SK-MEL-5 (cell line): ENCODE measurements at regions not wholly inside any gene's neighbourhood (a gene's known extent, or its start where the extent isn't known, plus 50 kb on each side); places are given as distances from the start of the nearest gene placed in this dataset.

ENCODE experiments used
- DNase-seq: peaks from one replicate; pipeline ENCODE4 v3.0.0-alpha.2; 2016; ENCODE audit warnings: low read depth, low spot score
- in situ Hi-C: cut with HindIII; loops from 2 replicates; pipeline ENCODE4 v1.10.0; 2016; ENCODE audit warnings: low sequenced_read_pairs, high pct_unique_total_duplicates, low pct_unique_long_range_greater_than_20kb

DNA sequence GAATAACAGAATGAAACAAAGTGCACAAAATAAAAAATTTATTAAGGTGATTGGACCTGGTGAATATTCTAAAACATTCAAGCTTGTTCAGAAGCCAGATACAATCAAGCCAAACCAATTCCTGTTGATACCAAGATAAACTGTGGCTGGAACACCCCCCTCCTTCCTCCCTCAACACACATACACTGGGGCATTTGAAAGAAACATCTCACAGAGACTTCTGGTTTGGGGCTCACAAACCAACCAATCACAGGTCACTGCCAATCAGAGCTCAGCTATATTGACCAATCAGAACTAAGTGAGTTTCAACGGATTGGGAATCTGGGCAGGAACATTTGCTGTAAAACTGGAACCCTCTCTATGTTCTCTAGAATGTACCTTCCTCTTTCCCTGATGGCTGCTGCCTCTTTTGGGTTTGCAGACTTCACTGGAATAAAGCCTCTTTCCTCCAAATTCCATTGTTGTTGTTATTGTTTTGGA lies 340.6 kb upstream of the GOLIM4 start:
- in situ Hi-C loops, result no loop called here
- no peak for DNase-seq

DNA sequence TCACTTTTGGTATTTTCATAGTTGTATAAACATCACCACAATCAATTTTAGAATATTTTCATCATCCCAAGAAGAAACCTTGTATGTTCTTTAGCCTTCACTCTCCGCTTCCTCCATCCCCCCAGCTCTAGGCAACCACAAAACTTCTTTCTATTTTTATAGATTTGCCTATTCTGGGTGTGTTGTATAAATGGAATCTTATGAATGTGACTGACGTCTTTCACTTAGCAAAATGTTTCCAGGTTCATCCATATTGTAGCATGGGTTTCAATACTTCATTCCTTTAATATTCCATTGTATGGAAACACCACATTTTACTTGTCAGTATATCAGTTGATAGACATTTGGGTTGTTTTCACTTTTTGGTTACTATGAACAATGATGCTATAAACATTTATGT lies 335.8 kb upstream of the GOLIM4 start:
- in situ Hi-C loops, result no loop called here
- no peak for DNase-seq

- DNase-seq, result no peak
- in situ Hi-C loops, result no loop called here
Observed at GRCh38 chr3:168427835-168428475, 332.2 kb upstream of the GOLIM4 start.

- in situ Hi-C loops, result no loop called here
- no peak for DNase-seq
Observed at GRCh38 chr3:168427156-168427555, 331.4 kb upstream of the GOLIM4 start.

- in situ Hi-C loops, result no loop called here
- no peak for DNase-seq
Observed at GRCh38 chr3:168425936-168426595, 330.3 kb upstream of the GOLIM4 start.

GRCh38 chr3:168424059-168424734 lies 328.5 kb upstream of the GOLIM4 start:
- in situ Hi-C loops, result no loop called here
- DNase-seq, result no peak

DNA sequence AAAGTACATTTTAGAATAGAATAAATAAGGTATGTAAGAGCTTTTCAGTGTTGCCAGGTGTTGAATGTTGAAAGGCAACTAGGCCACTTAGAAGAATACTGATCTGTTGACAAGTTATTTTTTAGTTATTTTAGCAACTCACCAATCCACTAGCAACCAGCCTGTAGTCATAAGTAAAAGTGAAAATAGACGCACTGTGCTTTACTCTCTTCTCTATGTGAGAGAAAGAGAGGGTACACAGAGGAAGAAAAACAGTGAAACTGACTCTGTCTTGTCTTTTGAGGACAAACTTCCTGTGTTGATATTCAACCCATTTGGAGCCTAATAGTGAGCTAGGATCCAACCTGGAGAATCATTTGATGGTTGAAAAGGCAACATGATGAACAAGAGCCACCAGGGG lies 327.1 kb upstream of the GOLIM4 start:
- DNase-seq, result no peak
- in situ Hi-C loops, result no loop called here

DNA sequence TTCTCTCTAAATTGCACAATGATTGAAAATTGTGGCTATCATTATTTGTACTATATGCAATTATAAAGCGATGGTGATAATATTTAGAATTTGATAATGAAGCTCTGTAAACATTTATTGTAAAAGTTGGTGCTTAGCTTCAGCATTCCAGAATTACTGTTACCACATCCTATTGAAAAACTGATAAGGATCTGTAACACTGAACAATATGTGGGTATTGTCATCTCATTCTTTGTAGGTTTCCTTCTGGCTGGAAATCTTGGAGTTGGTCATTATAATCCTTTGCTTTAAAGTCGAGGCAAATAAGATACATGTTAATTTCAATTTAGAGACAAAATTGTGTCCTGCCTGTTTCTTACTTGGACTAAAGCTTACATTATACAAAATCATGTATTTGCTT lies 323.4 kb upstream of the GOLIM4 start:
- DNase-seq, result no peak
- in situ Hi-C loops, result no loop called here

GRCh38 chr3:168417016-168417415 lies 321.3 kb upstream of the GOLIM4 start:
- in situ Hi-C loops, result no loop called here

DNA sequence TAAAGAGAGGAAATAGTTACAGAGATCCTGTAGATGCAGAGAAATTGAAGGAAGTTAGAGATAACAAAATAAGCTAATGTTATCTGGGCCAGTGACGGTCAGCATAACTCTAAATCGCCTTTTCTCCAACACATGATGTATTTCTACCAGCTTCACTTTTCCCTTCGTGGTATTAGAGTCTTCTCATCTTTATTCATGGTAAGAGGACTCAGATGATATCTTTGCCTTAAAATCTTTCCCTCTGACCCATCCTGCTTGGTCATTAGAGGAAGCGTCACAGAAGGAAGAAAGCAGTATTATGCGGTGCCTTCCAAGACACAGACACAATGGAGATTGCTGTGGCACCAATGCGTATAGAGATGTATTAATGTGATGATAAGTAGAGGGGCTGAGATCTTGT lies 320.7 kb upstream of the GOLIM4 start:
- in situ Hi-C loops, result no loop called here
- DNase-seq, result no peak

More at GRCh38 chr3:168417016-168417415, 321.3 kb upstream of the GOLIM4 start:
- no peak for DNase-seq

DNA sequence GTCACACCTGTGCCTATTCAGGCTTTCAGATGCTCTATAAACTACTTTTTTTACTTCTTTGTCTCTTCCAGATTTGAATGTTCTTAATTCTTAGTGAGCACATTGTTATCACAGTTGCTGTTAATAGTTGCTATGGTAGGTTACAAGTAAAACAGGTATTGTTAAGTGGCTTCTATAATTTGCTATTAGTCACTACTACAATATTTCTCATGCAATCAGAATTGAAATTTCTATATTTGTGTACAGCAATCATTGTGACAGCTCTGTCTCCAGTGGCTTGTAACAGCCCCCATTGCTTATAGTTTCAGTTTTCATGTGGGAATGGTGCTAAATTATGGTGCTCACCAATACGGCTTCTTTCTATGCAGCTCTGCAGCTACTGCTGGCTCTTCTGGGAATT lies 318.4 kb upstream of the GOLIM4 start:
- no peak for DNase-seq
- in situ Hi-C loops, result no loop called here

DNA sequence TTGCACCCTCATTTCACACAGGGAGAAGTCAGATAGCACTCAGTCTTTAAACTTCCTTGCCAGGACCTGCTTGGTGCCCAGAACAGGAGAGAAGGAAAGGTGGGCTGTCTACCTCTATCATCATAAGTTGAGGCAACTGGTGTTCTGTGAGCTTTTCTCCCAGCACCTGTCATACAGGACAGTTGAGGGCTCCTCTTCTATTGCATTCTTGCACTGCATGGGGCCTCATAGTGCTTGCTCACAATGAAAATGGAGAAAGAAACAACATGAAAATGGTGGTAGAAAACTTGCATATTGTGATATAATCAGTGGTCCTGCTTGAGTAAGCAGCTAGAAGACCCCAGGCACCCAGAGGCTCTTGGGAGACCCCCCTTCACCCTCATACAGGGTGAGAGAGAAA lies 311.7 kb upstream of the GOLIM4 start:
- in situ Hi-C loops, result no loop called here

GRCh38 chr3:168405288-168405687 lies 309.6 kb upstream of the GOLIM4 start:
- in situ Hi-C loops, result no loop called here
- no peak for DNase-seq

More for the DNA sequence above, 311.7 kb upstream of the GOLIM4 start:
- no peak for DNase-seq

DNA sequence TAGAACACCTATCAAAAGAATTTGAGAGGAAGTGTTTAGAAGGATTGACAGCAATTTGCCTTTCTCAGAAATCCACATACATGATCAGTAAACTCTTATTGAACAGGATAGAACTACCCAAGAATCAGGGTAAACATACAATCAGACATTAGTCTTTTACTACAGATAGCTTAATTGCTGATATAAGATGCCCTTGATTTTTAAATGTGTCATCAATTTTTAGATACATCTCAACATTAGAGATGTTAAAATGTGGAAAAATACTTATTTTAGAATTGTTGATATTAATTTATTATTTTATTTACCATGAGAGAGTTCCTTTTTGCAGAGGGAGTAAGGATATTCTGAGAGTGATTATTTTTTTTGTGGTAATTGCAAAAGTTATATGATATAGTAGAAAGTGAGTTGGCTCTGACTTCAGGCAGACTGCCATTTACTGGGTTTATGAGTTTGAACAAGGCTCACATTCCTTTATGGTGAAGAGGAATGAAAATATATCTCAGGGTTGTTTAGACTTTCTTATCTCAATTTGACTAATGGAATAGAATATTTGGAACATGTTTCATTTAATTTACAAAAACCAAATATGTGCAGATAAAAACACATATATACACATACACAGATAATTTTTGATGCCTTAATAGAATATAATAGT lies 302.8 kb upstream of the GOLIM4 start:
- no peak for DNase-seq
- in situ Hi-C loops, result no loop called here

DNA sequence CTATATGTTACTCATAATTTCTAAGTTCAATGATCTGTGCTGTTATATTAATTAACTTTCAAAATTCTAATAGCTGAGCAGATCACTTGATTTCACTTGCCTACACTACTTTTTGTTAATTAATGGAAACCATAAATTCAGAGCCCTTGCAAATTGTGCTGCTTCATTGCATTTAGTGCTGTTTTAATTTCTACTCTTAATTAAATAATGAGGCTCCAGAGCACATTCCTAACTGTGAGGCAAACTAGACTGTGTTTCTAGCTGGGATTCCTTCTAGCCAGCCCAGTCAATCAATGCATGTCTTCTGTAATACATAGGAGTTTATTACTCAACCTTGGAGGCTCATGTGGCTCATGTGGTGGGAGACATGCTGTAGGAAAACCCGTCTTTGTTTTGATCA lies 301.1 kb upstream of the GOLIM4 start:
- DNase-seq, result no peak
- in situ Hi-C loops, result no loop called here

DNA sequence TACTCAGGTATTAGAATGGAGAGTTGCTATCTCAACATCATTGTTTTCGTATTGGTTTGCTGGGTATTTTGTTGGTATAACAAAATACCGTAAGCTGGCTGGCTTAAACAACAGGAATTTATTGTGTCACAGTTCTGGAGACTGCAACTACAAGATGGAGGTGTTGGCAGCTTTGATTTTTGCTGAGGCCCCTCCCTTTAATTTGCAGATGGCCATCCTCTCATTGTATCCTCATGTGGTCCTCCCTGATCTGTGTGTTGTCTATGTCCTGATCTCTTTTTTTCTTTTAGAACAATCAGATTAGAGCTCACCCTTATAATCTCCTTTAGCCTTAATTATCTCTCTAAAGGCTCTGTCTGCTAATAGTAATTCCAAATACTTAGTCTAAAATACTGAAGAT lies 299.8 kb upstream of the GOLIM4 start:
- no peak for DNase-seq

GRCh38 chr3:168394439-168394838 lies 298.7 kb upstream of the GOLIM4 start:
- in situ Hi-C loops, result no loop called here
- no peak for DNase-seq

More for the DNA sequence above, 299.8 kb upstream of the GOLIM4 start:
- in situ Hi-C loops, result no loop called here

- in situ Hi-C loops, result no loop called here
- no peak for DNase-seq
Observed at GRCh38 chr3:168386301-168386700, 290.6 kb upstream of the GOLIM4 start.
